GM19240 (cell line): ENCODE measurements at regions not wholly inside any gene's neighbourhood (a gene's known extent, or its start where the extent isn't known, plus 50 kb on each side); places are given as distances from the start of the nearest gene placed in this dataset.

ENCODE experiments used
- DNase-seq: peaks from one replicate; pipeline ENCODE4 v3.0.0; 2011; ENCODE audit warnings: low spot score; ENCODE audit not compliant: insufficient read length

- DNase-seq, result no peak
These were observed 57.4 kb upstream of the SVIL start for GRCh38 chr10:29692121-29692539.

- no peak for DNase-seq
These were observed 56.8 kb upstream of the SVIL start for GRCh38 chr10:29691564-29692072.

- no peak for DNase-seq
These were observed 54.2 kb upstream of the SVIL start for GRCh38 chr10:29689001-29689400.

GRCh38 chr10:29688230-29688661 is 53.5 kb upstream of the SVIL start:
- DNase-seq, result no peak

- no peak for DNase-seq
These were observed 52.8 kb upstream of the SVIL start for GRCh38 chr10:29687421-29688164.

- DNase-seq, result no peak
These were observed 50.7 kb upstream of the SVIL start for GRCh38 chr10:29685506-29685905.
